Activated CD4-positive, alpha-beta T cell treated with anti-CD3 and anti-CD28 coated beads for 48 hours (primary cell): ENCODE measurements at regions not wholly inside any gene's neighbourhood (a gene's known extent, or its start where the extent isn't known, plus 50 kb on each side); places are given as distances from the start of the nearest gene placed in this dataset.

ENCODE experiments used
- DNase-seq: peaks from one replicate; pipeline ENCODE4 v3.0.0-alpha.2; 2020

- no peak for DNase-seq
These were observed 393.5 kb downstream of the KLF12 start for GRCh38 chr13:73740666-73741065.

- no peak for DNase-seq
These were observed 394.8 kb downstream of the KLF12 start for GRCh38 chr13:73739394-73739793.

- no peak for DNase-seq
These were observed 395.6 kb downstream of the KLF12 start for GRCh38 chr13:73738626-73739025.

- no peak for DNase-seq
These were observed 397.0 kb downstream of the KLF12 start for GRCh38 chr13:73737214-73737613.

- no peak for DNase-seq
These were observed 400.5 kb downstream of the KLF12 start for GRCh38 chr13:73733706-73734105.

- DNase-seq, result no peak
These were observed 401.9 kb downstream of the KLF12 start for GRCh38 chr13:73732350-73732749.

- DNase-seq, result no peak
These were observed 402.6 kb downstream of the KLF12 start for GRCh38 chr13:73731564-73731963.

- no peak for DNase-seq
These were observed 404.2 kb downstream of the KLF12 start for GRCh38 chr13:73730014-73730413.

GRCh38 chr13:73729046-73729445 lies 405.2 kb downstream of the KLF12 start:
- no peak for DNase-seq

- DNase-seq, result no peak
These were observed 412.1 kb downstream of the KLF12 start for GRCh38 chr13:73722120-73722519.

- no peak for DNase-seq
These were observed 412.6 kb downstream of the KLF12 start for GRCh38 chr13:73721571-73721970.

- no peak for DNase-seq
These were observed 413.9 kb downstream of the KLF12 start for GRCh38 chr13:73720216-73720840.

GRCh38 chr13:73718246-73718645 lies 416.0 kb downstream of the KLF12 start:
- no peak for DNase-seq

- peak; percentile 31 for DNase-seq
These were observed 416.6 kb downstream of the KLF12 start for GRCh38 chr13:73717632-73718031.

- no peak for DNase-seq
These were observed 418.2 kb downstream of the KLF12 start for GRCh38 chr13:73715911-73716510.

GRCh38 chr13:73715114-73715910 lies 418.9 kb downstream of the KLF12 start:
- peak; percentile 61 for DNase-seq

- peak; percentile 9 for DNase-seq
These were observed 419.7 kb downstream of the KLF12 start for GRCh38 chr13:73714522-73714921.

- peak; percentile 59 for DNase-seq
These were observed 425.7 kb downstream of the KLF12 start for GRCh38 chr13:73708393-73708985.

- peak; percentile 16 for DNase-seq
These were observed 429.6 kb downstream of the KLF12 start for GRCh38 chr13:73704587-73704986.

- no peak for DNase-seq
These were observed 430.6 kb downstream of the KLF12 start for GRCh38 chr13:73703606-73704005.

GRCh38 chr13:73702419-73703071 lies 431.7 kb downstream of the KLF12 start:
- DNase-seq, result peak; percentile 55

GRCh38 chr13:73701160-73701559 lies 433.0 kb downstream of the KLF12 start:
- DNase-seq, result no peak

GRCh38 chr13:73698859-73699258 lies 435.3 kb downstream of the KLF12 start:
- no peak for DNase-seq
